GM12878 (cell line): ENCODE measurements at regions not wholly inside any gene's neighbourhood (a gene's known extent, or its start where the extent isn't known, plus 50 kb on each side); places are given as distances from the start of the nearest gene placed in this dataset.

Experiments
- ATAC-seq: fragments of 200-7000 bp; cut with Tn5 transposase; 3 replicates; pipeline ENCODE4 v1.9.1; 2020; ENCODE audit warnings: mild to moderate bottlenecking, moderate library complexity
- BruUV-seq: library from RNA; stranded (reverse); fragments of 400-500 nt; replicated peaks from 2 replicates; lab custom pipeline; 2021; lab: Mats Ljungman, UMichigan
- CTCF ChIA-PET: fragments of 300-600 bp; sonication (Branson Sonifier 250); formaldehyde crosslinking; extraction: SDS; loops from one replicate; lab custom pipeline; 2021; ENCODE audit warnings: inconsistent platforms; lab: Yijun Ruan, JAX
- POLR2A ChIA-PET: fragments of 350-600 bp; formaldehyde crosslinking; extraction: SDS; loops from one replicate; lab custom pipeline; 2021; ENCODE audit warnings: inconsistent platforms; lab: Charles Lee
- RAD21 ChIA-PET: fragments of 300-600 bp; sonication (Branson Sonifier 250); formaldehyde crosslinking; loops from one replicate; lab custom pipeline; 2023; ENCODE audit warnings: antibody characterized with exemption; ENCODE audit not compliant: unreplicated experiment; lab: Charles Lee
- SMC1A ChIA-PET: fragments of 300-600 bp; sonication (Branson Sonifier 250); formaldehyde crosslinking; loops from one replicate; lab custom pipeline; 2023; ENCODE audit not compliant: unreplicated experiment, uncharacterized antibody; lab: Charles Lee
- DNase-seq: peaks from one replicate; pipeline ENCODE4 v3.0.0-alpha.2; 2011; ENCODE audit warnings: low read depth, low spot score
- FAIRE-seq: peaks from 3 replicates; lab custom pipeline; 2011; peaks lifted over from hg19 to GRCh38; lab: Jason Lieb, UNC
- H2AFZ ChIP-seq: 2 replicates; pipeline ENCODE4 v1.6.0; 2011; ENCODE audit warnings: low read depth, low read length, control low read depth; ENCODE audit not compliant: control insufficient read depth
- H3K27ac ChIP-seq: 2 replicates; pipeline ENCODE4 v1.5.1; 2011; ENCODE audit warnings: control low read depth; ENCODE audit not compliant: control insufficient read depth, insufficient read depth
- H3K27me3 ChIP-seq, 2 experiments: replicated peaks in 1 of 2; 2 replicates each; pipeline versions ENCODE4 v1.6.0 to v1.6.1; 2011; ENCODE audit warnings: low read length in 1 of 2; ENCODE audit not compliant: control insufficient read depth in 2 of 2, insufficient read depth in 2 of 2
- H3K36me3 ChIP-seq, 2 experiments: 2 replicates each; pipeline ENCODE4 v1.5.1; 2011; ENCODE audit warnings: low read length in 1 of 2; ENCODE audit not compliant: control insufficient read depth in 2 of 2, insufficient read depth in 2 of 2
- H3K4me1 ChIP-seq: 2 replicates; pipeline ENCODE4 v1.6.1; 2011; ENCODE audit warnings: mild to moderate bottlenecking, low read length, moderate library complexity, mixed read lengths; ENCODE audit not compliant: control insufficient read depth, insufficient read depth
- H3K4me2 ChIP-seq: 2 replicates; pipeline ENCODE4 v1.6.0; 2011; ENCODE audit warnings: control low read depth; ENCODE audit not compliant: control insufficient read depth, insufficient read depth
- H3K4me3 ChIP-seq: fragments of 200-600 bp; sonication (generic); 2 replicates; pipeline ENCODE4 v1.5.1; 2016
- H3K79me2 ChIP-seq: 2 replicates; pipeline ENCODE4 v1.6.0; 2011; ENCODE audit warnings: low read length; ENCODE audit not compliant: control insufficient read depth, insufficient read depth
- H3K9ac ChIP-seq: 2 replicates; pipeline ENCODE4 v1.8.0; 2011; ENCODE audit warnings: low read length, control low read depth, mixed read lengths; ENCODE audit not compliant: control insufficient read depth, insufficient read depth
- H3K9me3 ChIP-seq: replicated peaks from 3 replicates; pipeline ENCODE4 v1.5.1; 2011; ENCODE audit warnings: mild to moderate bottlenecking, low read length; ENCODE audit not compliant: control insufficient read depth, insufficient read depth
- H4K20me1 ChIP-seq: 2 replicates; pipeline ENCODE4 v1.6.0; 2011; ENCODE audit not compliant: control insufficient read depth, insufficient read depth
- EGR1 ChIP-seq, 2 experiments: IDR thresholded peaks; 1 replicate in 1 of 2; 2 replicates in 1 of 2; pipeline ENCODE4 v1.6.1; 2011 to 2012; ENCODE audit warnings: low read depth in 2 of 2, low read length in 2 of 2, borderline replicate concordance in 1 of 2, mild to moderate bottlenecking in 1 of 2, moderate library complexity in 1 of 2
- IKZF1 ChIP-seq: fragments of 450-650 bp; conservative IDR thresholded peaks from 2 replicates; pipeline ENCODE4 v1.6.1; 2017; ENCODE audit warnings: antibody characterized with exemption, mild to moderate bottlenecking
- MTA2 ChIP-seq: fragments of 450-650 bp; IDR thresholded peaks from 2 replicates; pipeline ENCODE4 v1.6.1; 2016; ENCODE audit warnings: low read depth, mild to moderate bottlenecking, moderate library complexity
- MXI1 ChIP-seq: fragments of 150-350 bp; IDR thresholded peaks from 2 replicates; pipeline ENCODE4 v1.6.1; 2011; ENCODE audit warnings: low read depth, mild to moderate bottlenecking, inconsistent platforms, low read length, improper control_type of control experiment
- NR2C1 ChIP-seq: fragments of 450-650 bp; IDR thresholded peaks from 2 replicates; pipeline ENCODE4 v1.6.1; 2017; ENCODE audit warnings: antibody characterized with exemption, mild to moderate bottlenecking, moderate library complexity
- PML ChIP-seq: IDR thresholded peaks from 2 replicates; pipeline ENCODE4 v1.6.1; 2012; ENCODE audit warnings: low read length, inconsistent platforms
- SREBF1 ChIP-seq: IDR thresholded peaks from 2 replicates; pipeline ENCODE4 v1.6.1; 2012; ENCODE audit warnings: mild to moderate bottlenecking, low read length
- TAF1 ChIP-seq: IDR thresholded peaks from 2 replicates; pipeline ENCODE4 v1.6.1; 2011; ENCODE audit warnings: mild to moderate bottlenecking, low read depth, low read length, borderline replicate concordance
- TCF12 ChIP-seq: IDR thresholded peaks from 2 replicates; pipeline ENCODE4 v1.6.1; 2011; ENCODE audit warnings: low read depth, mild to moderate bottlenecking, low read length
- TCF7 ChIP-seq: IDR thresholded peaks from 2 replicates; pipeline ENCODE4 v1.6.1; 2014; ENCODE audit warnings: antibody characterized with exemption, borderline replicate concordance
- WGBS: methylation state at CpG from one replicate; pipeline ENCODE4 v1.1.6; 2016; ENCODE audit warnings: low lambda C conversion rate; ENCODE audit not compliant: insufficient replicate concordance, insufficient coverage; ENCODE audit errors: missing lambda C conversion rate; 5-methylcytosine and 5-hydroxymethylcytosine counted together
- in situ Hi-C: fragments of 300-500 bp; cut with MboI; formaldehyde crosslinking; loops from 9 replicates; pipeline ENCODE4 v1.14.3; 2018; ENCODE audit warnings: mixed read lengths
- intact Hi-C: fragments of 100-400 bp; cut with micrococcal nuclease; formaldehyde crosslinking; loops from one replicate; pipeline ENCODE4 v1.14.2; 2022; ENCODE audit not compliant: unreplicated experiment
- TF ChIP-seq, protein P1 (sequence below): fragments of 450-650 bp; formaldehyde crosslinking; IDR thresholded peaks from 2 replicates; pipeline ENCODE4 v1.5.0; 2022; ENCODE audit warnings: mild to moderate bottlenecking, missing genetic modification characterization
- TF ChIP-seq, protein P2 (sequence below): IDR thresholded peaks from 2 replicates; pipeline ENCODE4 v1.6.1; 2012; ENCODE audit warnings: mild to moderate bottlenecking, low read depth, low read length

DNA sequence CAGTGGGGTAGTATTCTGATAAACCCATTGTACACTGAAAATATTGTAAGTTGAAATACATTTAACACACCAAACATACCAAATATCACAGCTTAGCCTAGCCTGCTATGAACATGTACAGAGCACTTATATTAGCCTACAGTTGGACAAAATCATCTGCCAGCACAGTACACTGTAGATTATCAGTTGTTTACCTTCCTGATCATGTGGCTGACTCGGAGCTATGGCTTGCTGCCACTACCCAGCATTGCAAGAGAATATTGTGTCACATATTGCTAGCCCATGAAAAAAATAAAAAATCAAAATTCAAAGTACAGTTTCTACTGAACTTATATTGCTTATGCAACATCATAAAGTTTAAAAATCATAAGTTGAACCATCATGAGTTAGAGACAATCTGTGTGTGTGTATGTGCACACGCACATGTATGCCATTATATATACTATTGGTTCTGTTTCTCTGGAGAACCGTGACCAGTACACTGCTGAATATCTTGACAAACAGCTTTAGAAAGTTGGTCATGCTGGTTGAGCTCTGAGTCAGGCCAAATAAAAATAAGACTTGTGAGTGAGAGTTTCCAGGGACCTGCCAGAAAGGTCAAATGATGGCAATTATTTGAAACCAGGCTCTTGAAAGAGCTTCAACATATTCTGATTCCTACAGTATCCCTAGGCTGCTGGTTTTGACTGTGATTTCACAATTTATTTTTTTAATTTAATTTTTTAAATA is 238.5 kb downstream of the PRR32 start:
- WGBS = 0% methylated on average over 3 of the region's 3 CpGs
- FAIRE-seq (no peak), DNase-seq (no peak), ATAC-seq (no peak)
- intact Hi-C loops = no loop called here
- in situ Hi-C loops = no loop called here
- no peak for TF ChIP-seq TCF12
- no peak for TF ChIP-seq EGR1 (IDR thresholded peaks at IDR 0.05; ENCODE audit: borderline replicate concordance in 1 of 2, low read depth in 2 of 2, low read length in 2 of 2)
- TF ChIP-seq NR2C1 = no peak
- TF ChIP-seq MTA2 = no peak
- TF ChIP-seq MXI1 = no peak
- TF ChIP-seq, protein P1, sequence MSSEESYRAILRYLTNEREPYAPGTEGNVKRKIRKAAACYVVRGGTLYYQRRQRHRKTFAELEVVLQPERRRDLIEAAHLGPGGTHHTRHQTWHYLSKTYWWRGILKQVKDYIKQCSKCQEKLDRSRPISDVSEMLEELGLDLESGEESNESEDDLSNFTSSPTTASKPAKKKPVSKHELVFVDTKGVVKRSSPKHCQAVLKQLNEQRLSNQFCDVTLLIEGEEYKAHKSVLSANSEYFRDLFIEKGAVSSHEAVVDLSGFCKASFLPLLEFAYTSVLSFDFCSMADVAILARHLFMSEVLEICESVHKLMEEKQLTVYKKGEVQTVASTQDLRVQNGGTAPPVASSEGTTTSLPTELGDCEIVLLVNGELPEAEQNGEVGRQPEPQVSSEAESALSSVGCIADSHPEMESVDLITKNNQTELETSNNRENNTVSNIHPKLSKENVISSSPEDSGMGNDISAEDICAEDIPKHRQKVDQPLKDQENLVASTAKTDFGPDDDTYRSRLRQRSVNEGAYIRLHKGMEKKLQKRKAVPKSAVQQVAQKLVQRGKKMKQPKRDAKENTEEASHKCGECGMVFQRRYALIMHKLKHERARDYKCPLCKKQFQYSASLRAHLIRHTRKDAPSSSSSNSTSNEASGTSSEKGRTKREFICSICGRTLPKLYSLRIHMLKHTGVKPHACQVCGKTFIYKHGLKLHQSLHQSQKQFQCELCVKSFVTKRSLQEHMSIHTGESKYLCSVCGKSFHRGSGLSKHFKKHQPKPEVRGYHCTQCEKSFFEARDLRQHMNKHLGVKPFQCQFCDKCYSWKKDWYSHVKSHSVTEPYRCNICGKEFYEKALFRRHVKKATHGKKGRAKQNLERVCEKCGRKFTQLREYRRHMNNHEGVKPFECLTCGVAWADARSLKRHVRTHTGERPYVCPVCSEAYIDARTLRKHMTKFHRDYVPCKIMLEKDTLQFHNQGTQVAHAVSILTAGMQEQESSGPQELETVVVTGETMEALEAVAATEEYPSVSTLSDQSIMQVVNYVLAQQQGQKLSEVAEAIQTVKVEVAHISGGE (CRISPR knock-in tag) = no peak
- TF ChIP-seq TCF7 = no peak
- TF ChIP-seq, protein P2, sequence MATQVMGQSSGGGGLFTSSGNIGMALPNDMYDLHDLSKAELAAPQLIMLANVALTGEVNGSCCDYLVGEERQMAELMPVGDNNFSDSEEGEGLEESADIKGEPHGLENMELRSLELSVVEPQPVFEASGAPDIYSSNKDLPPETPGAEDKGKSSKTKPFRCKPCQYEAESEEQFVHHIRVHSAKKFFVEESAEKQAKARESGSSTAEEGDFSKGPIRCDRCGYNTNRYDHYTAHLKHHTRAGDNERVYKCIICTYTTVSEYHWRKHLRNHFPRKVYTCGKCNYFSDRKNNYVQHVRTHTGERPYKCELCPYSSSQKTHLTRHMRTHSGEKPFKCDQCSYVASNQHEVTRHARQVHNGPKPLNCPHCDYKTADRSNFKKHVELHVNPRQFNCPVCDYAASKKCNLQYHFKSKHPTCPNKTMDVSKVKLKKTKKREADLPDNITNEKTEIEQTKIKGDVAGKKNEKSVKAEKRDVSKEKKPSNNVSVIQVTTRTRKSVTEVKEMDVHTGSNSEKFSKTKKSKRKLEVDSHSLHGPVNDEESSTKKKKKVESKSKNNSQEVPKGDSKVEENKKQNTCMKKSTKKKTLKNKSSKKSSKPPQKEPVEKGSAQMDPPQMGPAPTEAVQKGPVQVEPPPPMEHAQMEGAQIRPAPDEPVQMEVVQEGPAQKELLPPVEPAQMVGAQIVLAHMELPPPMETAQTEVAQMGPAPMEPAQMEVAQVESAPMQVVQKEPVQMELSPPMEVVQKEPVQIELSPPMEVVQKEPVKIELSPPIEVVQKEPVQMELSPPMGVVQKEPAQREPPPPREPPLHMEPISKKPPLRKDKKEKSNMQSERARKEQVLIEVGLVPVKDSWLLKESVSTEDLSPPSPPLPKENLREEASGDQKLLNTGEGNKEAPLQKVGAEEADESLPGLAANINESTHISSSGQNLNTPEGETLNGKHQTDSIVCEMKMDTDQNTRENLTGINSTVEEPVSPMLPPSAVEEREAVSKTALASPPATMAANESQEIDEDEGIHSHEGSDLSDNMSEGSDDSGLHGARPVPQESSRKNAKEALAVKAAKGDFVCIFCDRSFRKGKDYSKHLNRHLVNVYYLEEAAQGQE = no peak
- TF ChIP-seq TAF1 = no peak
- no peak for TF ChIP-seq SREBF1
- no peak for TF ChIP-seq IKZF1
- TF ChIP-seq PML = no peak
- H3K36me3 ChIP-seq = no peaks in the 10 kb centered on the region
- no peak overlapping the region for H2AFZ ChIP-seq
- H3K4me3 ChIP-seq = no peak overlapping the region
- H3K4me1 ChIP-seq = no peaks in the 10 kb centered on the region
- H3K4me2 ChIP-seq = no peak overlapping the region
- no peaks in the 10 kb centered on the region for H3K79me2 ChIP-seq
- H4K20me1 ChIP-seq = no peaks in the 10 kb centered on the region
- H3K27ac ChIP-seq = no peak overlapping the region
- ChIA-PET POLR2A (no interaction called here), CTCF (no interaction called here), RAD21 (no interaction called here), SMC1A (no interaction called here)
- H3K9me3 ChIP-seq = no peaks in the 10 kb centered on the region
- no peaks in the 10 kb centered on the region for H3K27me3 ChIP-seq
- no TSS peak for BruUV-seq
- H3K9ac ChIP-seq = no peak overlapping the region
